ENCODE measurements at regions not wholly inside any gene's neighbourhood (a gene's known extent, or its start where the extent isn't known, plus 50 kb on each side); places are given as distances from the start of the nearest gene placed in this dataset.

DNA sequence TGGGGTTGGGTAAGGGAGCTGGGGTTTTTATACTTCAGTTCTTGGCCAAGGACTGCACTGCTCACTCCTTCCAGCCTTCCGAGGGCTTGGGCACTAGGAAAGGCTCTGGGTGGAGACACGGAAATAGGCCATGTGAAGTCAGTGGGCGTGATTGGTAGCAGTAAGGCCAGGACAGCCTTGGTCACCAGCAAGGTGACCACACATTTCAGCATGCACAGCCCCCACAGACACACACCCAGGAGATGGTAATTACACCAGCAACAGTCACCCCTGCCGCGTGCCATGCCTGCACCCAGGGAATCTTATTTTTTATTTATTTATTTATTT lies 252.5 kb downstream of the SEC14L1 start:
- Histone ChIP-seq H3K27ac (ENCODE audit: low read depth, low read length) (peak overlapping the region; percentile 71), H3K36me3 (ENCODE audit: control insufficient read depth in 5 of 5, insufficient read depth in 5 of 5, low read length in 5 of 5) (peaks cover 0 to 4% (median 0%) of the 10 kb centered on the region in 5 donors), H3K9ac (ENCODE audit: low read length in 5 of 5) (no peak overlapping the region), H3K27me3 (ENCODE audit: control insufficient read depth in 5 of 5, insufficient read depth in 4 of 5, low read length in 5 of 5) (no peaks in the 10 kb centered on the region), H3K4me1 (ENCODE audit: control insufficient read depth in 5 of 5, insufficient read depth in 5 of 5, low read length in 5 of 5) (peaks cover 37 to 72% (median 64%) of the 10 kb centered on the region in 5 donors), H3K4me3 (ENCODE audit: low read depth in 1 of 5, low read length in 5 of 5) (no peak overlapping the region), H3K9me3 (ENCODE audit: control insufficient read depth in 5 of 5, low read length in 5 of 5) (no peaks in the 10 kb centered on the region)

DNA sequence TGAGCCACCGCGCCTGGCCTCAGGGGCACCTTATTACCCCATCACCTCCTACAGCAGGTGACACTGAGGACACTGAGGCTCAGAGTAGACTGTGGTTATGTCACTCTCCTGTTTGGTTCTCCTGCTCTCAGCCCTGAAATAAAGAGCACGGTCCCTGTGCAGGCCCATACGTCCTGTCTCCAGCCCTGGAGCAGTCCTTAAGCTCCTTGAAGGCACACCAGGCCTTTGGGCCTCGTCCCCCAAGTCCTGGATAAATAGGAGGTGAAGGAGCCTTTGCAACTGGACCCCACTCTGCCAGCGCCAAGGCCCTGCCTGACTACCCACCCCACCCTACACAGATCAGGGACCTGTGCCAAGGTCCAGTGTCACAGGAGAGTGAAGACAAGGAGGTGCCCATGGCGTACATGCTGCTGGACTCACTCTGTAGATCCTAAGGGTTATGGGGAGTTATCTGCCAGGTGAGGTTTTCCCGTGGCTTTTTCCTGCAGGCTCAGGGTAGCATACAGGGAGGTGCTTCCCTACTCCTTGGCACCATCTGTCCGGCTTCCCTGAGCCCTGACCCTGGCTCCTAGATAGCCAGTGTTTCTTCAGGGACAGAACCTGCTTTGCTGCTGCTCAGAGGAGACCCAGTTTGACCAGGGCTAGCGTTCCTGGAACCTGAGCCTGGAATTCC lies 253.2 kb downstream of the SEC14L1 start:
- Histone ChIP-seq H3K4me3 (ENCODE audit: low read depth in 1 of 5, low read length in 5 of 5) (no peak overlapping the region), H3K9me3 (ENCODE audit: control insufficient read depth in 5 of 5, low read length in 5 of 5) (no peaks in the 10 kb centered on the region), H3K4me1 (ENCODE audit: control insufficient read depth in 5 of 5, insufficient read depth in 5 of 5, low read length in 5 of 5) (peaks cover 31 to 65% (median 57%) of the 10 kb centered on the region in 5 donors), H3K27me3 (ENCODE audit: control insufficient read depth in 5 of 5, insufficient read depth in 4 of 5, low read length in 5 of 5) (no peaks in the 10 kb centered on the region), H3K36me3 (ENCODE audit: control insufficient read depth in 5 of 5, insufficient read depth in 5 of 5, low read length in 5 of 5) (peaks cover 0 to 5% (median 0%) of the 10 kb centered on the region in 5 donors), H3K9ac (ENCODE audit: low read length in 5 of 5) (peak overlapping the region in 1 of 5 donors; percentile 48), H3K27ac (ENCODE audit: low read depth, low read length) (peak overlapping the region; percentile 37)

DNA sequence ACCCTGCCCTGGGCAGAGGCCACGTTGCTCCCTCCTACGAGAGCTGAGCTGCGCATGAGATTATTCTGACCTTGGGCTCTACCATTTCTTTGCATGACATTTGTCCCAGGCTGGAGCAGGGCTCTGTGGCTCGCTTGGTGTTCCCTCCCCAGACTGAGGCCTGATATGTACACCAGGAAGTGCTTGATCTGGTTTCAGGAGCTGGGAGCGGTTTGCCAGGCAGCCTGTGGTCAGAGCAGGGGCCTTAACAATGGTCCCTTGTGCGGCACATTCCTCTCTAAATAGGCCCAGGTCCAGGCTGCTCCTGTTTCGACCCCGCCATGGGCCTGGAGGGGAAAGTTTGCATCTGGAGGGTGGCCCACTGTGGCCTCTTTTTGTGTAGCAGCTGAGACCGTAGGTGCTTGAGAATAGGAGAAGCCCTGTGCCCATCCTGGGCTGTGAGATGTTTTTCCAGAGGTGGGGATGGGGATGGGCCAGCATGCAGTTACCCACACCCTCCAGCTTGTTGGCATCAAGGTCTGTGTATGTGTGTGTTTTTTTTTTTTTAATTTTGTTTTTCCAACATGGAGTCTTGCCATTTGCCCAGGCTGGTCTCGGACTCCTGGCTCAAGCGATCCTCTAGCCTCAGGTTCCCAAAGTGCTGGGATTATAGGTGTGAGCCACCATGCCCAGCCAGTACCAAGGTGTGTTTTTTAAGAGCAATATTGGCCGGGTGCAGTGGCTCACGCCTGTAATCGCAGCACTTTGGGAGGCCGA lies 253.9 kb downstream of the SEC14L1 start:
- Histone ChIP-seq H3K27me3 (ENCODE audit: control insufficient read depth in 5 of 5, insufficient read depth in 4 of 5, low read length in 5 of 5) (no peaks in the 10 kb centered on the region), H3K36me3 (ENCODE audit: control insufficient read depth in 5 of 5, insufficient read depth in 5 of 5, low read length in 5 of 5) (peaks cover 0 to 12% (median 2%) of the 10 kb centered on the region in 5 donors), H3K4me1 (ENCODE audit: control insufficient read depth in 5 of 5, insufficient read depth in 5 of 5, low read length in 5 of 5) (peaks cover 29 to 62% (median 52%) of the 10 kb centered on the region in 5 donors), H3K9me3 (ENCODE audit: control insufficient read depth in 5 of 5, low read length in 5 of 5) (no peaks in the 10 kb centered on the region), H3K27ac (ENCODE audit: low read depth, low read length) (peak overlapping the region; percentile 37), H3K4me3 (ENCODE audit: low read depth in 1 of 5, low read length in 5 of 5) (no peak overlapping the region), H3K9ac (ENCODE audit: low read length in 5 of 5) (no peak overlapping the region)

DNA sequence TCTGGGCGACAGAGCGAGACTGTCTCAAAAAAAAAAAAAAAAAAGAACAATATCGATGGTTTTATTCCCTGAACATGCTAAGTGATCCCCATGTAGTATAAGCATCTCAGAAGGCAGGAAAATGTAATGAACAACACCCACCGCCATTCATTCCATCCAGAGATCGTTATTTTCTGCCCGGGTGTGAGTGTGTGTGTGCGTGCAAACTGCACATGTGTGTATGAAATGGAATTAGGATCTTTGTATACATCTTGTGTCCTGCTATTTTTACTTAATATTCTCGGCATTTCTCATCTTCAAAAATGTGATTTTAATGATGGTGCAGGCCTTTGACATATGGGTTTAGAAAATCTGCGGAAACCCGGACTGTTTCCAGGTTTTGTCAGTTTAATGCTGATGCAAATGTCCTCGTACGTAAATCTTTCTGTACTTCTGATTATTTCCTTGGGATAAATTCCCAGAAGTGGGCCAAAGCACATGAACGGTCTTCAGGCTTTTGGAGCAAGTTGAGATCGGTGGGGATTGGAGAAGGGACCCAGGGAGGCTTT lies 254.8 kb downstream of the SEC14L1 start:
- Histone ChIP-seq H3K36me3 (ENCODE audit: control insufficient read depth in 5 of 5, insufficient read depth in 5 of 5, low read length in 5 of 5) (peaks cover 0 to 12% (median 2%) of the 10 kb centered on the region in 5 donors), H3K4me3 (ENCODE audit: low read depth in 1 of 5, low read length in 5 of 5) (no peak overlapping the region), H3K27ac (ENCODE audit: low read depth, low read length) (no peak overlapping the region), H3K4me1 (ENCODE audit: control insufficient read depth in 5 of 5, insufficient read depth in 5 of 5, low read length in 5 of 5) (peaks cover 28 to 66% (median 53%) of the 10 kb centered on the region in 5 donors), H3K27me3 (ENCODE audit: control insufficient read depth in 5 of 5, insufficient read depth in 4 of 5, low read length in 5 of 5) (no peaks in the 10 kb centered on the region), H3K9ac (ENCODE audit: low read length in 5 of 5) (no peak overlapping the region), H3K9me3 (ENCODE audit: control insufficient read depth in 5 of 5, low read length in 5 of 5) (no peaks in the 10 kb centered on the region)

DNA sequence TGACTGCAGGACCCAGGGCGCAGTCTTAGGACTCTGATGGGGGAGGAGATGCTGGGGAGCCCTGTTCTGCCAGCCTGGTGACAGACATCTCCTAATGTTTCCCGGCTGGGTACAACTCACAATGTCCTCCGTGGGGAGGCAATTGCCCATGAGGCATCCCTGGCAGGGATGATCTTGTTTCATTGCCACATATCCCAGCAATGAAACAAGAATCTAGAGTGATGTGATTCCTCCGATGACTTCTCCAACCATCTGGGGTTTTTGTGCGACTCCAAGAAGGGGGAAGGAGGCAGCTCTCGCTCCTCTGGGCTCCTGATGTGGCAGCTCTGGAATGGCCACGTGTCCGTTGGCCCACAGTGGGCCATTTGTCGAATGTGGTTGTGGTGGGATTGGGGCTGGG lies 255.8 kb downstream of the SEC14L1 start:
- H3K27ac ChIP-seq (ENCODE audit: low read depth, low read length) = no peak overlapping the region
- H3K4me1 ChIP-seq (ENCODE audit: control insufficient read depth in 5 of 5, insufficient read depth in 5 of 5, low read length in 5 of 5) = peaks cover 18 to 62% (median 47%) of the 10 kb centered on the region in 5 donors
- H3K4me3 ChIP-seq (ENCODE audit: low read depth in 1 of 5, low read length in 5 of 5) = no peak overlapping the region
- no peak overlapping the region for H3K9ac ChIP-seq (ENCODE audit: low read length in 5 of 5)
- no peaks in the 10 kb centered on the region for H3K9me3 ChIP-seq (ENCODE audit: control insufficient read depth in 5 of 5, low read length in 5 of 5)
- H3K36me3 ChIP-seq (ENCODE audit: control insufficient read depth in 5 of 5, insufficient read depth in 5 of 5, low read length in 5 of 5) = peaks cover 0 to 12% (median 2%) of the 10 kb centered on the region in 5 donors
- no peaks in the 10 kb centered on the region for H3K27me3 ChIP-seq (ENCODE audit: control insufficient read depth in 5 of 5, insufficient read depth in 4 of 5, low read length in 5 of 5)

DNA sequence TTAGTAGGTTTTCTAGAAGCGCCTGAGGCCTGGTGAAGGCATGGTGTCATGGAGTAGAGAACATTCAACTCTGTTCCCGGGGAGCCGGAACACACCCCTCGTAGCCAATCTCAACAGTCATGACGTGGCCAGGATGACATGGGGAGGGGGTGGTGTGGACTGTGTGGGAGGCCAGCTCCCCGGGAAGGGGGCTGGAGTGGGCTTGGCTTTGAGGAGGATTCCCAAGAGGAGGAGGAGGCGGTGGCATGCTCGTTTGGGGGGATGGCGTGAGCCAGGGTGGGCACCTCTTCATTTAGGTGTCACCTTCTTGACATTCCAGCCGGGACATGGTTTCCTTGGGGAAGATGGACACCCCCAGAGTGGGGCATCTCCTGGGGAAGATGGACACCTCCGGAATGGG lies 257.5 kb downstream of the SEC14L1 start:
- H3K27me3 ChIP-seq (ENCODE audit: control insufficient read depth in 5 of 5, insufficient read depth in 4 of 5, low read length in 5 of 5) = no peaks in the 10 kb centered on the region
- no peak overlapping the region for H3K4me3 ChIP-seq (ENCODE audit: low read depth in 1 of 5, low read length in 5 of 5)
- no peaks in the 10 kb centered on the region for H3K9me3 ChIP-seq (ENCODE audit: control insufficient read depth in 5 of 5, low read length in 5 of 5)
- peaks cover 2 to 54% (median 33%) of the 10 kb centered on the region in 5 donors for H3K4me1 ChIP-seq (ENCODE audit: control insufficient read depth in 5 of 5, insufficient read depth in 5 of 5, low read length in 5 of 5)
- no peak overlapping the region for H3K9ac ChIP-seq (ENCODE audit: low read length in 5 of 5)
- peaks cover 0 to 27% (median 16%) of the 10 kb centered on the region in 5 donors for H3K36me3 ChIP-seq (ENCODE audit: control insufficient read depth in 5 of 5, insufficient read depth in 5 of 5, low read length in 5 of 5)
- no peak overlapping the region for H3K27ac ChIP-seq (ENCODE audit: low read depth, low read length)

DNA sequence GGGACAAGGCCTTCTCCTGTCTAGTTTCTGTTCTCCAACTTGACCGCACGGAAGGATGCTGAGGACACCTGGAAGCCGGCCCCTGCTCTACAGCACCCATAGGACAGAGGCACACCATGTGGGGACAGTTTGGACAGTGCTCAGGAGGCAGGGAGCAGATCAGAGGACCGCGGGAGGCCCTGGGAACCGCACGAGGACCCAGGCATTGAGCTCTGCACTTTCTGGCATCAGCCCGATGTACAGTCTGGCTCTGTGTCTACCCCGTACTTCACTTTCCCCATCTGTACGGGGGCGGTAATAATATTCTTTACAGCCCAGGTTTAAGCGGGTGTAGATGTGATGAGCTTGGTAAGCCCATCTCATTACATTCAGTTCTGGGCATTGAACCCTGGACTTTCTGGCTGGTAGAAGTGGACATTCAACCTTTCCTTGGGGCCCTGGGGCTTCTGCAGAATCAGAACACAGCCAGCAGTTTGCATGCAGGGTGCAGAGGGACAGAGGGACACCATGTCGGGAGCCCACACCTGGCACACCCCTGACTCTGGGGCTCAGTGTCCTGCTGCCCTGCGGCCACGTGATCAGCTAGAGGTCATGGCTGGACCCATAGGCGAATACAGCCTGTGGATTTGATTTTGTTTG lies 258.7 kb downstream of the SEC14L1 start:
- Histone ChIP-seq H3K4me3 (ENCODE audit: low read depth in 1 of 5, low read length in 5 of 5) (no peak overlapping the region), H3K27me3 (ENCODE audit: control insufficient read depth in 5 of 5, insufficient read depth in 4 of 5, low read length in 5 of 5) (no peaks in the 10 kb centered on the region), H3K9ac (ENCODE audit: low read length in 5 of 5) (no peak overlapping the region), H3K36me3 (ENCODE audit: control insufficient read depth in 5 of 5, insufficient read depth in 5 of 5, low read length in 5 of 5) (peaks cover 0 to 30% (median 18%) of the 10 kb centered on the region in 5 donors), H3K9me3 (ENCODE audit: control insufficient read depth in 5 of 5, low read length in 5 of 5) (no peaks in the 10 kb centered on the region), H3K4me1 (ENCODE audit: control insufficient read depth in 5 of 5, insufficient read depth in 5 of 5, low read length in 5 of 5) (peaks cover 0 to 55% (median 33%) of the 10 kb centered on the region in 5 donors), H3K27ac (ENCODE audit: low read depth, low read length) (peak overlapping the region; percentile 54)

DNA sequence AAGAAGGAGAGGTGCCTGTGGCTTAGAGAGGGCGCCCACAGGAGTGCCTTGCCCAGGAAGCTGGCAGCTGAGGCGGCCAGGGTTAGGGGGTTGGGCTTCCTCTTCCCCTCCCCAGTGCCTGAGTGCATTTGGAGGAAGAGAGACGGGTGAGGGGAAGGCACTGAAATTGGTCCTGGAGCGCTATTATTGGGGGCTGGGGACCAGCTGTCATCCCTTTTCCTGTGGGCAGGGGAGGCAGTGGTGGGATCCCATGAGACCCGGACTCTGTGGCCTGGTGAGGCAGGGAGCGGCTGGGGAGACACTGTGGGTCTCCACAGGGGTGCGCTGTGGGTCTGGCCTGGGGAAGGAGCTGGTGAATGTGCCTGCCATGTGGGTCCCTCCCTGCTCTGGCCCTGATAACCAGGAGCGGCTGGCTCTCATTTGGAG lies 259.7 kb downstream of the SEC14L1 start:
- Histone ChIP-seq H3K27me3 (ENCODE audit: control insufficient read depth in 5 of 5, insufficient read depth in 4 of 5, low read length in 5 of 5) (no peaks in the 10 kb centered on the region), H3K36me3 (ENCODE audit: control insufficient read depth in 5 of 5, insufficient read depth in 5 of 5, low read length in 5 of 5) (peaks cover 0 to 30% (median 18%) of the 10 kb centered on the region in 5 donors), H3K9ac (ENCODE audit: low read length in 5 of 5) (peak overlapping the region in 3 of 5 donors; percentile 4 to 41 (median 16)), H3K9me3 (ENCODE audit: control insufficient read depth in 5 of 5, low read length in 5 of 5) (no peaks in the 10 kb centered on the region), H3K27ac (ENCODE audit: low read depth, low read length) (peak overlapping the region; percentile 54), H3K4me3 (ENCODE audit: low read depth in 1 of 5, low read length in 5 of 5) (peak overlapping the region in 2 of 5 donors; percentile 2 to 24), H3K4me1 (ENCODE audit: control insufficient read depth in 5 of 5, insufficient read depth in 5 of 5, low read length in 5 of 5) (peaks cover 3 to 59% (median 42%) of the 10 kb centered on the region in 5 donors)

DNA sequence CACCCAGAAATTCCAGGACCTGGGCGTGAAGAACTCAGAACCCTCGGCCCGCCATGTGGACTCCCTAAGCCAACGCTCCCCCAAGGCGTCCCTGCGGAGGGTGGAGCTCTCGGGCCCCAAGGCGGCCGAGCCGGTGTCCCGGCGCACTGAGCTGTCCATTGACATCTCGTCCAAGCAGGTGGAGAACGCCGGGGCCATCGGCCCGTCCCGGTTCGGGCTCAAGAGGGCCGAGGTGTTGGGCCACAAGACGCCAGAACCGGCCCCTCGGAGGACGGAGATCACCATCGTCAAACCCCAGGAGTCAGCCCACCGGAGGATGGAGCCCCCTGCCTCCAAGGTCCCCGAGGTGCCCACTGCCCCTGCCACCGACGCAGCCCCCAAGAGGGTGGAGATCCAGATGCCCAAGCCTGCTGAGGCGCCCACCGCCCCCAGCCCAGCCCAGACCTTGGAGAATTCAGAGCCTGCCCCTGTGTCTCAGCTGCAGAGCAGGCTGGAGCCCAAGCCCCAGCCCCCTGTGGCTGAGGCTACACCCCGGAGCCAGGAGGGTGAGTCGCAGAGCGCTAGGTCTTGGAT lies 261.5 kb downstream of the SEC14L1 start:
- H3K9ac ChIP-seq (ENCODE audit: low read length in 5 of 5) = no peak overlapping the region
- H3K9me3 ChIP-seq (ENCODE audit: control insufficient read depth in 5 of 5, low read length in 5 of 5) = no peaks in the 10 kb centered on the region
- no peak overlapping the region for H3K27ac ChIP-seq (ENCODE audit: low read depth, low read length)
- H3K4me3 ChIP-seq (ENCODE audit: low read depth in 1 of 5, low read length in 5 of 5) = no peak overlapping the region
- H3K4me1 ChIP-seq (ENCODE audit: control insufficient read depth in 5 of 5, insufficient read depth in 5 of 5, low read length in 5 of 5) = peaks cover 3 to 62% (median 41%) of the 10 kb centered on the region in 5 donors
- H3K27me3 ChIP-seq (ENCODE audit: control insufficient read depth in 5 of 5, insufficient read depth in 4 of 5, low read length in 5 of 5) = no peaks in the 10 kb centered on the region
- peaks cover 0 to 26% (median 18%) of the 10 kb centered on the region in 5 donors for H3K36me3 ChIP-seq (ENCODE audit: control insufficient read depth in 5 of 5, insufficient read depth in 5 of 5, low read length in 5 of 5)
